ENCODE measurements at regions not wholly inside any gene's neighbourhood (a gene's known extent, or its start where the extent isn't known, plus 50 kb on each side); places are given as distances from the start of the nearest gene placed in this dataset.
A peak's percentile ranks its signal among the peaks of the same experiment; 100 is the strongest.

- ChIA-PET POLR2A (no interaction called here), RAD21 (ENCODE audit: low non-redundant PET in 1 of 2, low total read pairs in 2 of 2, uncharacterized antibody in 2 of 2, unreplicated experiment in 2 of 2) (no interaction called here), CTCF (interaction anchor here (0.8 to 1.7 kb wide), 4 partner anchors 9 to 1132 kb away, joined by 3 to 8 read pairs (median 4); no protein-coding TSS in a partner anchor)
- TF ChIP-seq CTCF (IDR thresholded peaks at IDR 0.05 in 2 of 3, conservative IDR thresholded peaks at IDR 0.05 in 1 of 3; ENCODE audit: borderline replicate concordance in 1 of 3, insufficient read depth in 1 of 3, low read depth in 2 of 3, low read length in 2 of 3) (peak in 2 of 3 experiments; percentile 56 to 64; a peak in 4 of 6 replicates), ELF1 (IDR thresholded peaks at IDR 0.05; ENCODE audit: borderline replicate concordance, low read depth) (no peak), SRF (IDR thresholded peaks at IDR 0.05; ENCODE audit: low read depth) (no peak), RAD21 (IDR thresholded peaks at IDR 0.05; ENCODE audit: low read depth) (peak; percentile 54)
- H3K4me2 ChIP-seq (ENCODE audit: low read length), result no peak overlapping the region
- intact Hi-C loops (cut with micrococcal nuclease), result loop anchor here (5.0 kb wide), 1 partner anchor 1130 kb away; no protein-coding TSS in a partner anchor
- no peaks in the 10 kb centered on the region for H3K27me3 ChIP-seq (ENCODE audit: insufficient read depth, low read length)
- H3K9me3 ChIP-seq (ENCODE audit: control insufficient read depth in 1 of 2, insufficient read depth in 1 of 2, low read depth in 1 of 2, low read length in 2 of 2), result no peaks in the 10 kb centered on the region; a peak in 1 of 4 replicates
- H3K27ac ChIP-seq (ENCODE audit: low read depth, low read length), result no peak overlapping the region
- DNase-seq (ENCODE audit: low read depth, low spot score), result no peak
- no peaks in the 10 kb centered on the region for H3K79me2 ChIP-seq (ENCODE audit: insufficient read depth, low read length)
- no peaks in the 10 kb centered on the region for H4K20me1 ChIP-seq (ENCODE audit: insufficient read depth)
- H3K4me1 ChIP-seq (ENCODE audit: control insufficient read depth in 1 of 2, insufficient read depth in 2 of 2, low read length in 2 of 2), result no peaks in the 10 kb centered on the region
- no peak overlapping the region for H3K9ac ChIP-seq (ENCODE audit: low read length)
- H2AFZ ChIP-seq (ENCODE audit: low read depth, low read length, poor library complexity, severe bottlenecking), result no peak overlapping the region
- no peak overlapping the region for H3K4me3 ChIP-seq (replicated peaks in 1 of 2; ENCODE audit: low read depth in 1 of 2, low read length in 2 of 2)
- ATAC-seq, result peak; percentile 88
- BruUV-seq (replicated peaks), result no TSS peak
- H3K9me2 ChIP-seq (ENCODE audit: insufficient read depth), result no peaks in the 10 kb centered on the region
- H3K36me3 ChIP-seq (ENCODE audit: control insufficient read depth in 1 of 2, insufficient read depth in 2 of 2, low read length in 2 of 2), result no peaks in the 10 kb centered on the region
Observed at GRCh38 chr5:120817044-120817985, 353.2 kb downstream of the PRR16 start.

- H3K4me2 ChIP-seq (ENCODE audit: low read length), result no peak overlapping the region
- no peak overlapping the region for H2AFZ ChIP-seq (ENCODE audit: low read depth, low read length, poor library complexity, severe bottlenecking)
- H3K9me3 ChIP-seq (ENCODE audit: control insufficient read depth in 1 of 2, insufficient read depth in 1 of 2, low read depth in 1 of 2, low read length in 2 of 2), result no peaks in the 10 kb centered on the region; a peak in 1 of 4 replicates
- H3K27me3 ChIP-seq (ENCODE audit: insufficient read depth, low read length), result no peaks in the 10 kb centered on the region
- DNase-seq (ENCODE audit: low read depth, low spot score) (no peak), ATAC-seq (no peak)
- H3K9me2 ChIP-seq (ENCODE audit: insufficient read depth), result no peaks in the 10 kb centered on the region
- ChIA-PET CTCF (no interaction called here), POLR2A (no interaction called here), RAD21 (ENCODE audit: low non-redundant PET in 1 of 2, low total read pairs in 2 of 2, uncharacterized antibody in 2 of 2, unreplicated experiment in 2 of 2) (no interaction called here)
- H3K9ac ChIP-seq (ENCODE audit: low read length), result no peak overlapping the region
- no peaks in the 10 kb centered on the region for H4K20me1 ChIP-seq (ENCODE audit: insufficient read depth)
- H3K4me1 ChIP-seq (ENCODE audit: control insufficient read depth in 1 of 2, insufficient read depth in 2 of 2, low read length in 2 of 2), result no peaks in the 10 kb centered on the region
- no peak overlapping the region for H3K27ac ChIP-seq (ENCODE audit: low read depth, low read length)
- H3K79me2 ChIP-seq (ENCODE audit: insufficient read depth, low read length), result no peaks in the 10 kb centered on the region
- intact Hi-C loops (cut with micrococcal nuclease), result loop anchor here (5.0 kb wide), 1 partner anchor 1129 kb away; no protein-coding TSS in a partner anchor
- H3K36me3 ChIP-seq (ENCODE audit: control insufficient read depth in 1 of 2, insufficient read depth in 2 of 2, low read length in 2 of 2), result no peaks in the 10 kb centered on the region
- BruUV-seq (replicated peaks), result no TSS peak
- H3K4me3 ChIP-seq (replicated peaks in 1 of 2; ENCODE audit: low read depth in 1 of 2, low read length in 2 of 2), result no peak overlapping the region
- no peak for TF ChIP-seq SP1 (IDR thresholded peaks at IDR 0.05; ENCODE audit: low read depth)
- TF ChIP-seq REST (IDR thresholded peaks at IDR 0.05; ENCODE audit: low read depth), result no peak
- no peak for TF ChIP-seq FOSL1 (IDR thresholded peaks at IDR 0.05; ENCODE audit: low read depth)
- no peak for TF ChIP-seq EGR1 (IDR thresholded peaks at IDR 0.05; ENCODE audit: low read depth)
- no peak for TF ChIP-seq YY1 (IDR thresholded peaks at IDR 0.05; ENCODE audit: extremely low read depth, insufficient replicate concordance, low read depth, low read length)
- TF ChIP-seq EZH2phosphoT487 (IDR thresholded peaks at IDR 0.05; ENCODE audit: borderline replicate concordance), result no peak
- no peak for TF ChIP-seq SIN3A (IDR thresholded peaks at IDR 0.05; ENCODE audit: low read depth)
- TF ChIP-seq JUND (IDR thresholded peaks at IDR 0.05), result no peak
- no peak for TF ChIP-seq CEBPB (IDR thresholded peaks at IDR 0.05; ENCODE audit: low read depth)
- no peak for TF ChIP-seq EZH2 (IDR thresholded peaks at IDR 0.05)
- TF ChIP-seq SRF (IDR thresholded peaks at IDR 0.05; ENCODE audit: low read depth), result no peak
- no peak for TF ChIP-seq CBX3 (IDR thresholded peaks at IDR 0.05; ENCODE audit: low read depth)
Observed at GRCh38 chr5:120818128-120818527, 354.0 kb downstream of the PRR16 start.

Measured in HCT116 (cell line).